ENCODE measurements at regions not wholly inside any gene's neighbourhood (a gene's known extent, or its start where the extent isn't known, plus 50 kb on each side); places are given as distances from the start of the nearest gene placed in this dataset.

DNA sequence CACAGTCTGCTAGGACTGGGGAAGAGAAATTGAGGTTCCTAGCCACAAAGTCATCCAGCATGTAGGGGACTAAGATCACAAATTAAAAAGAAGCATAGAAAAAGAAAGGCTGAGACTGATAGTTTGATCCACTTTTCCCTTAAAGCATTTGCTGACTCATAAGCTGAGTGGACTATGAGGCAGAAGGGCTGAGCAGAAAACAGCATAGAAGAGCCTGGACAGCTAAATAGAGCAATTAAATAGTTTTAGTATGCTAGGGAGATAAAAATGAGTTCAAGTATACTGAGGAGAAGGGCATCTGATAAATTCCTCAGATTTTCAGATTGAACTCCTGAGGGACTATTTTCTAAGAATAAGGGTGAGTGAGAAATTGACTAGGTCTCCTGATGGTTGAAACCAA, 155.9 kb upstream of the EGR2 start:
- peak; percentile 26 for DNase-seq (ENCODE audit: low read depth)
- no peak overlapping the region for H3K4me3 ChIP-seq (ENCODE audit: low read length)
- TF ChIP-seq, protein P1, sequence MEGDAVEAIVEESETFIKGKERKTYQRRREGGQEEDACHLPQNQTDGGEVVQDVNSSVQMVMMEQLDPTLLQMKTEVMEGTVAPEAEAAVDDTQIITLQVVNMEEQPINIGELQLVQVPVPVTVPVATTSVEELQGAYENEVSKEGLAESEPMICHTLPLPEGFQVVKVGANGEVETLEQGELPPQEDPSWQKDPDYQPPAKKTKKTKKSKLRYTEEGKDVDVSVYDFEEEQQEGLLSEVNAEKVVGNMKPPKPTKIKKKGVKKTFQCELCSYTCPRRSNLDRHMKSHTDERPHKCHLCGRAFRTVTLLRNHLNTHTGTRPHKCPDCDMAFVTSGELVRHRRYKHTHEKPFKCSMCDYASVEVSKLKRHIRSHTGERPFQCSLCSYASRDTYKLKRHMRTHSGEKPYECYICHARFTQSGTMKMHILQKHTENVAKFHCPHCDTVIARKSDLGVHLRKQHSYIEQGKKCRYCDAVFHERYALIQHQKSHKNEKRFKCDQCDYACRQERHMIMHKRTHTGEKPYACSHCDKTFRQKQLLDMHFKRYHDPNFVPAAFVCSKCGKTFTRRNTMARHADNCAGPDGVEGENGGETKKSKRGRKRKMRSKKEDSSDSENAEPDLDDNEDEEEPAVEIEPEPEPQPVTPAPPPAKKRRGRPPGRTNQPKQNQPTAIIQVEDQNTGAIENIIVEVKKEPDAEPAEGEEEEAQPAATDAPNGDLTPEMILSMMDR (IDR thresholded peaks at IDR 0.05; ENCODE audit: insufficient read depth, low read depth, low read length, missing control alignments): no peak

DNA sequence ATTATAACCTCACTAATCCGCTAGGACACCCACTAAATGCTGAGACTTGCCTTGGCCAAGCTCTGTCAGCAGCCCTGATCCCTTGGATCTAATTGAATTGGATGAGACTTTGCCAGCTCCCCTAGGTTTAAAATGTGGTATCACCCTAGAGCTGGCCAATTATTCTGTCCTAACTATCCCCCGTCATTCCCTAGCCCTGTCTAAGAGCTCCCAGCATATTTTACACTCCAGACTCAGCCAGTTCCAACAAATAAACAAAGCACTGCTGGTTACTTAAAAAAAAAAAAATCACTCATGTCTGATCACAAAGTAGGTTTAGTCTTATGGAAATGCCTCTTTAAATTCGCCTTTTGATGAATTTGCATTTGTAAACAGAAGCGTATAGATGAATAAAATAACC, 147.9 kb upstream of the EGR2 start:
- TF ChIP-seq, protein P1 (IDR thresholded peaks at IDR 0.05; ENCODE audit: insufficient read depth, low read depth, low read length, missing control alignments): no peak
- no peak for DNase-seq (ENCODE audit: low read depth)
- no peak overlapping the region for H3K4me3 ChIP-seq (ENCODE audit: low read length)

DNA sequence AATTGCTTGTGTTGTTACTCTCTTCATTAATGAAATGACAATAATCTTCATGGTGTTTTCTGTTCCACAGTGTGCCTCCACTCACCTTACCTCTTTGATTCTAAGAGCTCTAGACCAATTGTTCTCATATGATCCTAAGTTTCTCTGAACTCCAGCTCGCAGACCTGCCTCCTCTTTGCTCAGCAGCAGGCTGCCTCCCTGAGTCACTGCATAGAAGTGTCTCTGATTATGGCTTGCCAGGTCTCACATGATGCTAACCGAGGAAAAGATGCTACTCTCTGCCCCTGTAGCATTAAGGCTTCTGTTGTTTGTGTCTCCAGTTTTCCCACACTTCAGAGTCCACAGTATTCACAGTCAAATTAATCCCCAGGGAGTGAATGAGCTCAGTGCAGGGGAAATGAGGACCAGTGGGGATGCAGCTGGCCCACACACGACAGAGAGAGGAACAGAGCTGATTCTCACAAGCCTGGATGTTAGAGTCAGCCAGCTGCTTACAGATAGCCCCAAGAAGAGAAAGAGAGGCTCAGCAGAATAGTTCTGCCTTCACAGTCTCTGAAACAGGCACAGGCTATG, 145.9 kb upstream of the EGR2 start:
- H3K4me3 ChIP-seq (ENCODE audit: low read length): no peak overlapping the region
- TF ChIP-seq, protein P1 (IDR thresholded peaks at IDR 0.05; ENCODE audit: insufficient read depth, low read depth, low read length, missing control alignments): no peak
- DNase-seq (ENCODE audit: low read depth): no peak

DNA sequence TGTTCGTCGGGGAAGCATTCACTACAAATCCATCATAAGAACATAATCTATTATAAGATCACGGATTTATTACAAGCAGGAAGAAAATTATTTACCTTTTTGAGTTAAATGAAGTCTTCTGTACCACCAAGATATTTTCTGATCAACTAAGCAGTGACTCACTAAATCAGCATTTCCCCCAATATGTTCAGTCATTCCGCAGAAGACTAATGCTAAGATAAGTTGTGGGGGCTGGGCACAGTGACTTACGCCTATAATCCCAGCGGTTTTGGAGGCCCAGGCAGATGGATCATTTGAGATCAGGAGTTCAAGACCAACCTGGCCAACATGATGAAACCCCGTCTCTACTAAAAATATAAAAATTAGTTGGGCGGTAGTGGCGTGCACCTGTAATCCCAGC, 144.2 kb upstream of the EGR2 start:
- no peak for DNase-seq (ENCODE audit: low read depth)
- no peak overlapping the region for H3K4me3 ChIP-seq (ENCODE audit: low read length)
- TF ChIP-seq, protein P1 (IDR thresholded peaks at IDR 0.05; ENCODE audit: insufficient read depth, low read depth, low read length, missing control alignments): no peak

DNA sequence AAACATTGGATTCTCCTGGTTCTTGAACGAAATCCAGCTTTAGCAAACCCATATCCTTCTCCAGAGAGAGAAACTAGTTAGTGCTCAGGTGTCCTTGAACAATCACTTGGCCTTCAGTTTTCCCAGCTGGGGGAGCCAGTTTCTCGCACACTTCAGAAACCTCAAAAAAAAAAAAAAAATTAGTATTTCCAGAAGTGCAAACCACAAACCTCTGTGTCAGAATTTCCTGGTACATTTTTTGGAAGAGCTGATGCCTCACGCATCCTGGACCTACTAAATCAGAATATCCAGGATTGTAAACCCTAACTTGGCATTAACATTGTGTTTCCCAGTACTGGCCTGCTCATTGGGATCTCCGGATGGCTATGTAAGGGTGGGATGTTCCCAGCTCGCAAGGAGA, 143.4 kb upstream of the EGR2 start:
- TF ChIP-seq, protein P1 (IDR thresholded peaks at IDR 0.05; ENCODE audit: insufficient read depth, low read depth, low read length, missing control alignments): no peak
- no peak for DNase-seq (ENCODE audit: low read depth)
- H3K4me3 ChIP-seq (ENCODE audit: low read length): no peak overlapping the region

DNA sequence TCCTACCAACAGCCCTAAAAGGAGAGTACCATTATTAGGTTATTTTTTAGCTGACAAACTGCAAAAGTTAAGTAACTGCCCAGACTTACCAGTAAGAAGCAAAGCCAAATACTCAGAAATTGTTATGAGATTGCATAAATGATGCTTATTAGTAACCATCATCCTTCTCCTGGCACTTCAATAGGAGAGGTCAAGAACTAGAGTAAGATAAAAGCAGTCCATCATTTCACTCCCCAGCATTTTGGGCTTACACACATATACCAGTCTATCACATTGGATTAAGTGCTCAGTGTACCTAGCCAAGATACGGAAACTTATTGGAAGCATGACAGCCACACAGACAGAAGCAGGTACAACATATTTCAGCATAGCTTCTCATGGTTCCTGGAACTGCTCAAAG, 142.8 kb upstream of the EGR2 start:
- H3K4me3 ChIP-seq (ENCODE audit: low read length): no peak overlapping the region
- TF ChIP-seq, protein P1 (IDR thresholded peaks at IDR 0.05; ENCODE audit: insufficient read depth, low read depth, low read length, missing control alignments): no peak

DNA sequence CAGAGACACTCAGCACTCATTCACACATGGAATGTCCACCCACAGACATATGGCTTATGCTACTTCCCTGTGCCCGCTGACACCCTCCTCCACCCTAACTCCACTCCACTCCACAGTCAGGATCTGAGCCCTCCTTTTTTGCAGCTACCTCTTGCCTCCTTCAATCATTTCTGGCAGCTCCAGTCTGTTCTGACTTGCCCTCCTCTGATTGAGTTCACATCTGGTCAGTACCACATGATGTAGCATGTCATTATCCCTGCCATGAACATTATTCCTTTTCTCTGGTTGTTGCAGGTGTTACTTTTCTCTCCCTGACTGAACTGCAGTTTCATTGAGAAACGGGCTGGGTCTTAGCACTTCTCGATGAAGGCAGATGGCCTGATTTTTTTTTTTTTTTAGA, 130.1 kb upstream of the EGR2 start:
- H3K4me3 ChIP-seq (ENCODE audit: low read length): no peak overlapping the region
- no peak for DNase-seq (ENCODE audit: low read depth)
- TF ChIP-seq, protein P1 (IDR thresholded peaks at IDR 0.05; ENCODE audit: insufficient read depth, low read depth, low read length, missing control alignments): no peak

More for the DNA sequence above, 142.8 kb upstream of the EGR2 start:
- DNase-seq (ENCODE audit: low read depth): no peak

Measured in epithelial cell of esophagus (primary cell).